ENCODE measurements at regions not wholly inside any gene's neighbourhood (a gene's known extent, or its start where the extent isn't known, plus 50 kb on each side); places are given as distances from the start of the nearest gene placed in this dataset.

DNA sequence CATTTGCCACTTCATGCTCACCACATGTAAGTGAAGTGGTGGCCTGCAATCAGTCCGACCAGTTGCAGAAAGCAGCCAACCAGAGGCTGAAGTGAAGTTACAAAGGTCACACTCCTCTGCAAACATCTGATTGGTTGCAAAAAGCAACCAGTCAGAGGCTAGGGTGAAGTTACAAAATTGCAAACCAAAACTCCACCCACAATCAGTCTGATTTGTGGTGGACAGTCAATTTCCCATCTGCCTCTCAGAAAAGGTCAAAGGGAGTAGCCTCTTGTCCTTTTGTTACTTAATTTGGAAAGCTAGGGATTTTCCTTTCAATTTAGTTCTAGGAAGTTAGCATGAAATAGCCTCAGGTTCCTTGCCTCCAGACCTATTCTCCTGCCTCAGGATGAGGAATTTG, 185.0 kb downstream of the UXS1 start:
- TF ChIP-seq, protein P1, sequence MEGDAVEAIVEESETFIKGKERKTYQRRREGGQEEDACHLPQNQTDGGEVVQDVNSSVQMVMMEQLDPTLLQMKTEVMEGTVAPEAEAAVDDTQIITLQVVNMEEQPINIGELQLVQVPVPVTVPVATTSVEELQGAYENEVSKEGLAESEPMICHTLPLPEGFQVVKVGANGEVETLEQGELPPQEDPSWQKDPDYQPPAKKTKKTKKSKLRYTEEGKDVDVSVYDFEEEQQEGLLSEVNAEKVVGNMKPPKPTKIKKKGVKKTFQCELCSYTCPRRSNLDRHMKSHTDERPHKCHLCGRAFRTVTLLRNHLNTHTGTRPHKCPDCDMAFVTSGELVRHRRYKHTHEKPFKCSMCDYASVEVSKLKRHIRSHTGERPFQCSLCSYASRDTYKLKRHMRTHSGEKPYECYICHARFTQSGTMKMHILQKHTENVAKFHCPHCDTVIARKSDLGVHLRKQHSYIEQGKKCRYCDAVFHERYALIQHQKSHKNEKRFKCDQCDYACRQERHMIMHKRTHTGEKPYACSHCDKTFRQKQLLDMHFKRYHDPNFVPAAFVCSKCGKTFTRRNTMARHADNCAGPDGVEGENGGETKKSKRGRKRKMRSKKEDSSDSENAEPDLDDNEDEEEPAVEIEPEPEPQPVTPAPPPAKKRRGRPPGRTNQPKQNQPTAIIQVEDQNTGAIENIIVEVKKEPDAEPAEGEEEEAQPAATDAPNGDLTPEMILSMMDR (IDR thresholded peaks at IDR 0.05; ENCODE audit: low read length), result no peak
- TF ChIP-seq EZH2phosphoT487 (IDR thresholded peaks at IDR 0.05; ENCODE audit: low read length) (no peak), EZH2 (optimal IDR thresholded peaks at IDR 0.05; ENCODE audit: low read depth, low read length) (no peak)

Data from MM.1S (cell line).